Endothelial cell of umbilical vein (primary cell): ENCODE measurements at regions not wholly inside any gene's neighbourhood (a gene's known extent, or its start where the extent isn't known, plus 50 kb on each side); places are given as distances from the start of the nearest gene placed in this dataset.

Experiments used
- BruUV-seq: library from RNA; stranded (reverse); fragments of 400-500 nt; replicated peaks from 2 replicates; lab custom pipeline; 2021; lab: Mats Ljungman, UMichigan
- CTCF ChIA-PET: fragments of 300-600, 350-600 bp; sonication (Branson Sonifier 250); formaldehyde crosslinking; loops from one replicate; lab custom pipeline; 2021; ENCODE audit warnings: antibody characterized with exemption, inconsistent platforms; lab: Charles Lee
- POLR2A ChIA-PET: fragments of 300-600, 350-600 bp; sonication (Branson Sonifier 250); formaldehyde crosslinking; loops from one replicate; lab custom pipeline; 2021; ENCODE audit warnings: antibody characterized with exemption, inconsistent platforms; lab: Charles Lee
- DNase-seq: peaks from one replicate; pipeline ENCODE4 v3.0.0-alpha.2; 2011; ENCODE audit warnings: low read depth, low spot score
- FAIRE-seq: peaks from 2 replicates; lab custom pipeline; 2011; peaks lifted over from hg19 to GRCh38; lab: Jason Lieb, UNC
- H2AFZ ChIP-seq: 2 replicates; pipeline ENCODE4 v1.6.0; 2012; ENCODE audit warnings: low read depth, low read length, control low read depth, inconsistent platforms
- H3K27ac ChIP-seq: 2 replicates; pipeline ENCODE4 v1.5.1; 2011; ENCODE audit warnings: low read depth, mild to moderate bottlenecking, control low read depth, low read length, moderate library complexity; ENCODE audit not compliant: insufficient read depth
- H3K27me3 ChIP-seq, 2 experiments: 2 replicates each; pipeline versions ENCODE4 v1.6.0 to v1.6.1; 2011; ENCODE audit warnings: low read length in 2 of 2, mixed read lengths in 1 of 2; ENCODE audit not compliant: control insufficient read depth in 2 of 2, insufficient read depth in 2 of 2
- H3K36me3 ChIP-seq, 2 experiments: 2 replicates in 1 of 2; 3 replicates in 1 of 2; pipeline ENCODE4 v1.5.1; 2011; ENCODE audit warnings: low read length in 2 of 2, mild to moderate bottlenecking in 1 of 2, moderate library complexity in 1 of 2; ENCODE audit not compliant: control insufficient read depth in 2 of 2, insufficient read depth in 2 of 2; ENCODE audit errors: extremely low read depth in 1 of 2
- H3K4me1 ChIP-seq: 3 replicates; pipeline ENCODE4 v1.5.1; 2011; ENCODE audit warnings: mild to moderate bottlenecking, low read length; ENCODE audit not compliant: control insufficient read depth, insufficient read depth; ENCODE audit errors: extremely low read depth
- H3K4me2 ChIP-seq: 2 replicates; pipeline ENCODE4 v1.6.1; 2011; ENCODE audit warnings: low read length, control low read depth, mixed read lengths; ENCODE audit not compliant: insufficient read depth
- H3K4me3 ChIP-seq, 3 experiments: fragments of 200-600 bp in 1 of 3; sonication (generic), shearing (Covaris generic) in 1 of 3; replicated peaks in 1 of 3; 2 replicates each; pipeline ENCODE4 v1.5.1; 2011 to 2016; ENCODE audit warnings: control low read depth in 3 of 3, low read length in 3 of 3, mild to moderate bottlenecking in 2 of 3, inconsistent platforms in 1 of 3, low read depth in 1 of 3, moderate library complexity in 1 of 3; ENCODE audit not compliant: insufficient read depth in 1 of 3
- H3K79me2 ChIP-seq: 2 replicates; pipeline ENCODE4 v1.6.0; 2012; ENCODE audit warnings: low read length, inconsistent platforms; ENCODE audit not compliant: control insufficient read depth, insufficient read depth
- H3K9ac ChIP-seq: replicated peaks from 2 replicates; pipeline ENCODE3; 2011; ENCODE audit warnings: low read length, control low read depth; ENCODE audit not compliant: insufficient read depth; ENCODE audit errors: extremely low read depth
- H3K9me1 ChIP-seq: replicated peaks from 3 replicates; pipeline ENCODE4 v1.6.0; 2011; ENCODE audit warnings: mild to moderate bottlenecking, low read length; ENCODE audit not compliant: control insufficient read depth, insufficient read depth; ENCODE audit errors: extremely low read depth
- H3K9me3 ChIP-seq: replicated peaks from 2 replicates; pipeline ENCODE4 v1.5.1; 2012; ENCODE audit warnings: low read length, inconsistent platforms; ENCODE audit not compliant: control insufficient read depth, insufficient read depth
- H4K20me1 ChIP-seq: replicated peaks from 2 replicates; pipeline ENCODE3; 2011; ENCODE audit warnings: mild to moderate bottlenecking, low read length; ENCODE audit not compliant: control insufficient read depth, insufficient read depth; ENCODE audit errors: extremely low read depth
- EZH2 ChIP-seq: IDR thresholded peaks from 2 replicates; pipeline ENCODE4 v1.6.1; 2012; ENCODE audit warnings: borderline replicate concordance, low read depth, mild to moderate bottlenecking, moderate library complexity, low read length, inconsistent platforms; ENCODE audit not compliant: severe bottlenecking
- FOS ChIP-seq: IDR thresholded peaks from 2 replicates; pipeline ENCODE4 v1.6.1; 2011; ENCODE audit warnings: mild to moderate bottlenecking, low read length, moderate library complexity, borderline replicate concordance; ENCODE audit not compliant: insufficient read depth
- GATA2 ChIP-seq: IDR thresholded peaks from 2 replicates; pipeline ENCODE4 v1.7.0; 2011; ENCODE audit warnings: low read depth, mild to moderate bottlenecking, moderate library complexity, mixed read lengths, low read length; ENCODE audit not compliant: insufficient read length, insufficient read depth
- JUN ChIP-seq: IDR thresholded peaks from 2 replicates; pipeline ENCODE4 v1.6.1; 2011; ENCODE audit warnings: borderline replicate concordance, low read depth; ENCODE audit not compliant: insufficient read length, insufficient read depth
- MYC ChIP-seq: IDR thresholded peaks from one replicate; pipeline ENCODE4 v1.6.1; 2011; ENCODE audit warnings: mild to moderate bottlenecking, low read depth, low read length
- POLR2A ChIP-seq: IDR thresholded peaks from 2 replicates; pipeline ENCODE4 v1.6.1; 2012; ENCODE audit warnings: low read depth, mild to moderate bottlenecking, control low read depth, low read length
- POLR2AphosphoS5 ChIP-seq: IDR thresholded peaks from 2 replicates; pipeline ENCODE4 v1.6.1; 2012; ENCODE audit warnings: low read depth, mild to moderate bottlenecking, control low read depth, low read length, moderate library complexity; ENCODE audit not compliant: insufficient read depth
- dilution Hi-C: fragments of 300-500 bp; cut with MboI; formaldehyde crosslinking; loops from one replicate; pipeline ENCODE4 v1.15.0; 2019; ENCODE audit warnings: low sequenced_read_pairs; ENCODE audit not compliant: extremely low pct_ligation_motif_present
- intact Hi-C: fragments of 100-400 bp; cut with micrococcal nuclease; formaldehyde crosslinking; loops from one replicate; pipeline ENCODE4 v1.10.0; 2022
- TF ChIP-seq, protein P1 (sequence below): IDR thresholded peaks from 2 replicates; pipeline ENCODE4 v1.6.1; 2011; ENCODE audit not compliant: insufficient read depth, insufficient read length
- TF ChIP-seq, protein P2 (sequence below), 2 donors: IDR thresholded peaks; 1 replicate in 1 of 2; 2 replicates in 1 of 2; pipeline ENCODE4 v1.5.1; 2011; ENCODE audit warnings: low read length in 2 of 2, mild to moderate bottlenecking in 2 of 2, moderate library complexity in 2 of 2, control low read depth in 1 of 2, inconsistent platforms in 1 of 2, low read depth in 1 of 2; ENCODE audit not compliant: insufficient read depth in 1 of 2; ENCODE audit errors: extremely low read depth in 1 of 2

DNA sequence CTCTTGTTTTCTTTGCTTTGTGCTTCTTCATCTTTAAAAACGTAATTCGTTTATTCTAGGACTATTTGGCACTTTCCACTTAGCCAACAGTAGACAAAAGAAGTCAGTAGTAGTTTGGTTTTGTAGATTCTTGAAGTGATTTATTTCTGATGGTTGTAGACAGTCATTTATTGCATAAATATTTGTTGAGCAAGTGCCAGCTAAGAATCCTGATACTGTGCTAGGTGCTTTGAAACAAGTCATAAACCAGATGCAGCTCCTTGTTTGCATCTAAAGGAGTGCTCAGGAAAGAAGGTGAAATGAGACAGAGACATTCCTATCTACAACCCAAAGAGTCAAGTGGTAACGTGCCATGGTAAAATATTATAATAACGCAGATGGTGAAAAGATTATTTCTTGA lies 469.1 kb downstream of the GJA1 start:
- ChIA-PET POLR2A (no interaction called here), CTCF (no interaction called here)
- DNase-seq (no peak), FAIRE-seq (no peak)
- no peak overlapping the region for H3K9ac ChIP-seq
- H3K27ac ChIP-seq: no peak overlapping the region
- no peak overlapping the region for H3K4me2 ChIP-seq
- H3K36me3 ChIP-seq: no peaks in the 10 kb centered on the region
- dilution Hi-C loops: no loop called here
- no peaks in the 10 kb centered on the region for H3K79me2 ChIP-seq
- no peaks in the 10 kb centered on the region for H4K20me1 ChIP-seq
- no peak for TF ChIP-seq EZH2
- TF ChIP-seq POLR2AphosphoS5: no peak
- TF ChIP-seq GATA2: no peak
- no peak for TF ChIP-seq FOS
- TF ChIP-seq, protein P1, sequence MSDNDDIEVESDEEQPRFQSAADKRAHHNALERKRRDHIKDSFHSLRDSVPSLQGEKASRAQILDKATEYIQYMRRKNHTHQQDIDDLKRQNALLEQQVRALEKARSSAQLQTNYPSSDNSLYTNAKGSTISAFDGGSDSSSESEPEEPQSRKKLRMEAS: no peak
- TF ChIP-seq POLR2A: no peak
- TF ChIP-seq, protein P2, sequence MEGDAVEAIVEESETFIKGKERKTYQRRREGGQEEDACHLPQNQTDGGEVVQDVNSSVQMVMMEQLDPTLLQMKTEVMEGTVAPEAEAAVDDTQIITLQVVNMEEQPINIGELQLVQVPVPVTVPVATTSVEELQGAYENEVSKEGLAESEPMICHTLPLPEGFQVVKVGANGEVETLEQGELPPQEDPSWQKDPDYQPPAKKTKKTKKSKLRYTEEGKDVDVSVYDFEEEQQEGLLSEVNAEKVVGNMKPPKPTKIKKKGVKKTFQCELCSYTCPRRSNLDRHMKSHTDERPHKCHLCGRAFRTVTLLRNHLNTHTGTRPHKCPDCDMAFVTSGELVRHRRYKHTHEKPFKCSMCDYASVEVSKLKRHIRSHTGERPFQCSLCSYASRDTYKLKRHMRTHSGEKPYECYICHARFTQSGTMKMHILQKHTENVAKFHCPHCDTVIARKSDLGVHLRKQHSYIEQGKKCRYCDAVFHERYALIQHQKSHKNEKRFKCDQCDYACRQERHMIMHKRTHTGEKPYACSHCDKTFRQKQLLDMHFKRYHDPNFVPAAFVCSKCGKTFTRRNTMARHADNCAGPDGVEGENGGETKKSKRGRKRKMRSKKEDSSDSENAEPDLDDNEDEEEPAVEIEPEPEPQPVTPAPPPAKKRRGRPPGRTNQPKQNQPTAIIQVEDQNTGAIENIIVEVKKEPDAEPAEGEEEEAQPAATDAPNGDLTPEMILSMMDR (IDR thresholded peaks at IDR 0.05; ENCODE audit: extremely low read depth in 1 of 2, insufficient read depth in 1 of 2, low read depth in 1 of 2, low read length in 2 of 2): no peak
- no peak for TF ChIP-seq MYC
- no peak for TF ChIP-seq JUN
- H3K4me1 ChIP-seq: no peaks in the 10 kb centered on the region
- no peak overlapping the region for H3K4me3 ChIP-seq
- H2AFZ ChIP-seq: no peak overlapping the region
- no TSS peak for BruUV-seq
- H3K9me1 ChIP-seq: no peaks in the 10 kb centered on the region
- H3K9me3 ChIP-seq: no peaks in the 10 kb centered on the region
- no peaks in the 10 kb centered on the region for H3K27me3 ChIP-seq
- intact Hi-C loops: no loop called here
